GM12892 (cell line): ENCODE measurements at regions not wholly inside any gene's neighbourhood (a gene's known extent, or its start where the extent isn't known, plus 50 kb on each side); places are given as distances from the start of the nearest gene placed in this dataset.

Experiments used
- POLR2A ChIP-seq: IDR thresholded peaks from 2 replicates; pipeline ENCODE4 v1.6.1; 2011; ENCODE audit warnings: low read depth, low read length, control low read depth
- POLR2AphosphoS5 ChIP-seq: IDR thresholded peaks from 2 replicates; pipeline ENCODE4 v1.6.1; 2011; ENCODE audit warnings: low read depth, low read length, control low read depth

GRCh38 chr5:110103081-110103480 lies 413.4 kb downstream of the MAN2A1 start:
- no peak for TF ChIP-seq POLR2AphosphoS5
- TF ChIP-seq POLR2A = no peak
